OCI-LY1 (cell line): ENCODE measurements at regions not wholly inside any gene's neighbourhood (a gene's known extent, or its start where the extent isn't known, plus 50 kb on each side); places are given as distances from the start of the nearest gene placed in this dataset.

Experiments
- H2AFZ ChIP-seq: fragments of 200-600 bp; sonication (generic), shearing (Covaris generic); 2 replicates; pipeline ENCODE4 v1.6.0; 2014; ENCODE audit warnings: antibody characterized with exemption, mild to moderate bottlenecking, low read length
- H3F3A ChIP-seq: fragments of 200-600 bp; sonication (generic), shearing (Covaris generic); 2 replicates; pipeline ENCODE4 v1.6.0; 2014; ENCODE audit warnings: mild to moderate bottlenecking, antibody characterized with exemption, low read length, moderate library complexity; ENCODE audit not compliant: insufficient read depth
- H3K27ac ChIP-seq: fragments of 200-600 bp; sonication (generic); 2 replicates; pipeline ENCODE4 v1.5.1; 2014; ENCODE audit warnings: low read length, mixed run types, mild to moderate bottlenecking, low read depth; ENCODE audit not compliant: poor library complexity, severe bottlenecking
- H3K27me3 ChIP-seq: fragments of 200-600 bp; sonication (generic); 2 replicates; pipeline ENCODE4 v1.6.0; 2014; ENCODE audit warnings: antibody characterized with exemption, mild to moderate bottlenecking, low read length, moderate library complexity; ENCODE audit not compliant: insufficient read depth
- H3K36me3 ChIP-seq: fragments of 200-600 bp; sonication (generic); 2 replicates; pipeline ENCODE4 v1.6.1; 2014; ENCODE audit warnings: mild to moderate bottlenecking, antibody characterized with exemption, low read length, moderate library complexity, mixed read lengths; ENCODE audit not compliant: insufficient read depth
- H3K4me1 ChIP-seq: fragments of 200-600 bp; sonication (generic); 2 replicates; pipeline ENCODE4 v1.5.1; 2014; ENCODE audit warnings: mild to moderate bottlenecking, low read length, moderate library complexity; ENCODE audit not compliant: insufficient read depth, severe bottlenecking
- H3K4me2 ChIP-seq: fragments of 200-600 bp; sonication (generic), shearing (Covaris generic); 2 replicates; pipeline ENCODE4 v1.6.1; 2014; ENCODE audit warnings: low read length
- H3K4me3 ChIP-seq: fragments of 200-600 bp; sonication (generic); 2 replicates; pipeline ENCODE4 v1.5.1; 2014; ENCODE audit warnings: low read length, low read depth, mild to moderate bottlenecking, mixed read lengths; ENCODE audit not compliant: poor library complexity, severe bottlenecking
- H3K79me2 ChIP-seq: fragments of 200-600 bp; shearing (Covaris generic); 2 replicates; pipeline ENCODE4 v1.6.1; 2016; ENCODE audit warnings: mixed run types, low read length, mixed read lengths; ENCODE audit not compliant: insufficient read depth
- H3K9ac ChIP-seq: fragments of 200-600 bp; sonication (generic), shearing (Covaris generic); 2 replicates; pipeline ENCODE4 v1.6.1; 2014; ENCODE audit warnings: mild to moderate bottlenecking, low read length, mixed read lengths
- H3K9me2 ChIP-seq: fragments of 200-600 bp; sonication (generic), shearing (Covaris generic); 2 replicates; pipeline ENCODE4 v1.6.1; 2014; ENCODE audit warnings: low read depth, mild to moderate bottlenecking, low read length, mixed read lengths
- H3K9me3 ChIP-seq: fragments of 200-600 bp; shearing (Covaris generic); 2 replicates; pipeline ENCODE4 v1.6.1; 2014; ENCODE audit warnings: low read length, mixed read lengths
- H4K20me1 ChIP-seq: fragments of 200-600 bp; sonication (generic), shearing (Covaris generic); 2 replicates; pipeline ENCODE4 v1.6.0; 2016; ENCODE audit warnings: mild to moderate bottlenecking, low read length; ENCODE audit not compliant: insufficient read depth
- CTCF ChIP-seq: fragments of 200-600 bp; sonication (generic), shearing (Covaris generic); IDR thresholded peaks from 2 replicates; pipeline ENCODE4 v1.5.1; 2017; ENCODE audit warnings: mild to moderate bottlenecking, antibody characterized with exemption, low read length, moderate library complexity, mixed read lengths
- EZH2 ChIP-seq: fragments of 200-600 bp; sonication (generic), shearing (Covaris generic); IDR thresholded peaks from 2 replicates; pipeline ENCODE4 v1.8.0; 2017; ENCODE audit warnings: borderline replicate concordance, mixed run types, mild to moderate bottlenecking, antibody characterized with exemption, low read length, moderate library complexity, mixed read lengths

GRCh38 chr2:207356567-207356966, 173.2 kb upstream of the CREB1 start:
- Histone ChIP-seq H3K9me3 (no peaks in the 10 kb centered on the region), H3K4me2 (no peak overlapping the region), H3F3A (no peaks in the 10 kb centered on the region), H3K79me2 (no peaks in the 10 kb centered on the region), H3K27me3 (no peaks in the 10 kb centered on the region), H3K9ac (no peak overlapping the region), H3K9me2 (no peaks in the 10 kb centered on the region), H3K36me3 (no peaks in the 10 kb centered on the region), H4K20me1 (no peaks in the 10 kb centered on the region), H3K4me1 (no peaks in the 10 kb centered on the region), H2AFZ (no peak overlapping the region), H3K4me3 (no peak overlapping the region), H3K27ac (no peak overlapping the region)
- TF ChIP-seq EZH2: no peak

GRCh38 chr2:207357216-207357615, 172.5 kb upstream of the CREB1 start:
- no peak overlapping the region for H3K4me2 ChIP-seq
- no peak overlapping the region for H3K9ac ChIP-seq
- TF ChIP-seq EZH2 (no peak), CTCF (no peak)
- no peaks in the 10 kb centered on the region for H3F3A ChIP-seq
- no peak overlapping the region for H3K4me3 ChIP-seq
- no peaks in the 10 kb centered on the region for H3K79me2 ChIP-seq
- no peaks in the 10 kb centered on the region for H3K9me2 ChIP-seq
- no peaks in the 10 kb centered on the region for H3K4me1 ChIP-seq
- H3K9me3 ChIP-seq: no peaks in the 10 kb centered on the region
- no peak overlapping the region for H2AFZ ChIP-seq
- no peak overlapping the region for H3K27ac ChIP-seq
- H4K20me1 ChIP-seq: no peaks in the 10 kb centered on the region
- H3K27me3 ChIP-seq: no peaks in the 10 kb centered on the region
- H3K36me3 ChIP-seq: no peaks in the 10 kb centered on the region

GRCh38 chr2:207362716-207363115, 167.0 kb upstream of the CREB1 start:
- H3K9me3 ChIP-seq: no peaks in the 10 kb centered on the region
- no peak overlapping the region for H2AFZ ChIP-seq
- H3K27me3 ChIP-seq: no peaks in the 10 kb centered on the region
- no peak overlapping the region for H3K4me3 ChIP-seq
- TF ChIP-seq CTCF (no peak), EZH2 (no peak)
- H3K9ac ChIP-seq: no peak overlapping the region
- no peaks in the 10 kb centered on the region for H3K9me2 ChIP-seq
- H3K4me1 ChIP-seq: no peaks in the 10 kb centered on the region
- H3K79me2 ChIP-seq: no peaks in the 10 kb centered on the region
- no peak overlapping the region for H3K27ac ChIP-seq
- no peaks in the 10 kb centered on the region for H4K20me1 ChIP-seq
- H3K4me2 ChIP-seq: no peak overlapping the region
- H3K36me3 ChIP-seq: no peaks in the 10 kb centered on the region
- H3F3A ChIP-seq: no peaks in the 10 kb centered on the region

- H3K4me2 ChIP-seq: no peak overlapping the region
- H3K9me3 ChIP-seq: no peaks in the 10 kb centered on the region
- no peak overlapping the region for H3K27ac ChIP-seq
- TF ChIP-seq CTCF: no peak
- TF ChIP-seq EZH2: no peak
- no peak overlapping the region for H3K9ac ChIP-seq
- no peak overlapping the region for H3K4me3 ChIP-seq
- H3K36me3 ChIP-seq: no peaks in the 10 kb centered on the region
- no peaks in the 10 kb centered on the region for H4K20me1 ChIP-seq
- H3K79me2 ChIP-seq: no peaks in the 10 kb centered on the region
- no peak overlapping the region for H2AFZ ChIP-seq
- no peaks in the 10 kb centered on the region for H3K9me2 ChIP-seq
- no peaks in the 10 kb centered on the region for H3K27me3 ChIP-seq
- H3K4me1 ChIP-seq: no peaks in the 10 kb centered on the region
- H3F3A ChIP-seq: no peaks in the 10 kb centered on the region
Observed at GRCh38 chr2:207363761-207364290, 165.9 kb upstream of the CREB1 start.
